K562 (cell line): ENCODE measurements at regions not wholly inside any gene's neighbourhood (a gene's known extent, or its start where the extent isn't known, plus 50 kb on each side); places are given as distances from the start of the nearest gene placed in this dataset.

Source experiments
- ATAC-seq: fragments of 200-7000 bp; cut with Tn5 transposase; 3 replicates; pipeline ENCODE4 v1.9.1; 2020; ENCODE audit warnings: moderate library complexity
- BruUV-seq: library from RNA; stranded (reverse); fragments of 400-500 nt; replicated peaks from 2 replicates; lab custom pipeline; 2021; lab: Mats Ljungman, UMichigan
- CTCF ChIA-PET: fragments of 300-600 bp; formaldehyde crosslinking; extraction: SDS; loops from one replicate; lab custom pipeline; 2021; ENCODE audit warnings: low intra/inter-chr PET ratio; lab: Yijun Ruan, JAX
- POLR2A ChIA-PET: fragments of 300-600, 350-650 bp; sonication (Branson Sonifier 250); formaldehyde crosslinking; extraction: SDS; loops from one replicate; lab custom pipeline; 2021; ENCODE audit warnings: antibody characterized with exemption, inconsistent platforms; lab: Yijun Ruan, JAX
- DNase-seq, 4 experiments: peaks; one replicate each; pipeline versions ENCODE4 v3.0.0 to v3.0.0-alpha.2; 2011 to 2018; ENCODE audit warnings: low spot score in 3 of 4, mixed read lengths in 3 of 4; ENCODE audit errors: extremely low read depth in 1 of 4
- FAIRE-seq: peaks from 2 replicates; lab custom pipeline; 2011; peaks lifted over from hg19 to GRCh38; lab: Jason Lieb, UNC
- H2AFZ ChIP-seq: 2 replicates; pipeline ENCODE4 v1.6.0; 2011; ENCODE audit warnings: low read depth, low read length, control low read depth, inconsistent platforms
- H3K27ac ChIP-seq: fragments of 200-600 bp; 3 replicates; pipeline ENCODE4 v1.8.0; 2011; ENCODE audit warnings: low read depth, mild to moderate bottlenecking, control low read depth, inconsistent platforms, low read length, moderate library complexity, mixed read lengths; ENCODE audit errors: extremely low read depth
- H3K27me3 ChIP-seq, 2 experiments: fragments of 300-600 bp in 1 of 2; 2 replicates in 1 of 2; 3 replicates in 1 of 2; pipeline versions ENCODE4 v1.6.0 to v1.8.0; 2011; ENCODE audit warnings: inconsistent platforms in 2 of 2, low read length in 2 of 2, mild to moderate bottlenecking in 1 of 2, mixed read lengths in 1 of 2, moderate library complexity in 1 of 2; ENCODE audit not compliant: control insufficient read depth in 2 of 2, insufficient read depth in 2 of 2
- H3K36me3 ChIP-seq: fragments of 300-600 bp; 3 replicates; pipeline ENCODE4 v1.8.0; 2011; ENCODE audit warnings: mild to moderate bottlenecking, low read length, inconsistent platforms; ENCODE audit not compliant: control insufficient read depth, insufficient read depth
- H3K4me1 ChIP-seq, 2 experiments: fragments of 200-600 bp in 1 of 2; replicated peaks in 1 of 2; 2 replicates in 1 of 2; 3 replicates in 1 of 2; pipeline versions ENCODE4 v1.5.1 to v1.8.0; 2011; ENCODE audit warnings: inconsistent platforms in 2 of 2, low read length in 2 of 2, mild to moderate bottlenecking in 1 of 2, mixed read lengths in 1 of 2, moderate library complexity in 1 of 2; ENCODE audit not compliant: control insufficient read depth in 2 of 2, insufficient read depth in 2 of 2
- H3K4me2 ChIP-seq: 2 replicates; pipeline ENCODE4 v1.6.1; 2011; ENCODE audit warnings: low read length, control low read depth, inconsistent platforms, mixed read lengths; ENCODE audit not compliant: insufficient read depth
- H3K4me3 ChIP-seq: fragments of 200-600 bp; sonication (generic), shearing (Covaris generic); 2 replicates; pipeline ENCODE4 v1.5.1; 2016; ENCODE audit warnings: control low read depth, inconsistent platforms
- H3K79me2 ChIP-seq: fragments of 200-600 bp; 3 replicates; pipeline ENCODE4 v1.8.0; 2011; ENCODE audit warnings: low read length, inconsistent platforms; ENCODE audit not compliant: control insufficient read depth, insufficient read depth
- H3K9ac ChIP-seq, 2 experiments: 2 replicates each; pipeline versions ENCODE4 v1.6.0 to v1.6.1; 2011; ENCODE audit warnings: low read depth in 2 of 2, low read length in 2 of 2, control low read depth in 1 of 2, inconsistent platforms in 1 of 2, mild to moderate bottlenecking in 1 of 2, mixed read lengths in 1 of 2; ENCODE audit not compliant: insufficient read depth in 1 of 2
- H3K9me1 ChIP-seq: one replicate; pipeline ENCODE4 v1.6.0; 2011; ENCODE audit warnings: inconsistent platforms, mild to moderate bottlenecking, low read length, moderate library complexity; ENCODE audit not compliant: control insufficient read depth, insufficient read depth
- H3K9me3 ChIP-seq: replicated peaks from 2 replicates; pipeline ENCODE4 v1.5.1; 2011; ENCODE audit warnings: low read depth, low read length, inconsistent platforms; ENCODE audit not compliant: control insufficient read depth, insufficient read depth
- H4K20me1 ChIP-seq: replicated peaks from 2 replicates; pipeline ENCODE4 v1.6.1; 2011; ENCODE audit warnings: low read length, inconsistent platforms, mixed read lengths; ENCODE audit not compliant: control insufficient read depth, insufficient read depth
- BCL6 ChIP-seq: fragments of 250-450 bp; sonication (Bioruptor Pico); IDR thresholded peaks from 2 replicates; pipeline ENCODE4 v1.4.0; 2020
- CREB3 ChIP-seq: fragments of 450-650 bp; conservative IDR thresholded peaks from 2 replicates; pipeline ENCODE4 v1.6.1; 2016; ENCODE audit warnings: missing genetic modification characterization, low read depth, mild to moderate bottlenecking, missing compliant biosample characterization, moderate library complexity
- E4F1 ChIP-seq: fragments of 250-450 bp; sonication (Bioruptor Pico); IDR thresholded peaks from 2 replicates; pipeline ENCODE4 v1.5.0; 2021; ENCODE audit warnings: mild to moderate bottlenecking, borderline replicate concordance
- GMEB1 ChIP-seq: fragments of 250-450 bp; sonication (Bioruptor Pico); IDR thresholded peaks from 2 replicates; pipeline ENCODE4 v1.4.0; 2020; ENCODE audit warnings: mild to moderate bottlenecking
- JUND ChIP-seq, 2 experiments: IDR thresholded peaks; 2 replicates in 1 of 2; 3 replicates in 1 of 2; pipeline ENCODE4 v1.6.1; 2011; ENCODE audit warnings: borderline replicate concordance in 2 of 2, low read depth in 2 of 2, low read length in 2 of 2, improper control_type of control experiment in 1 of 2, missing biosample characterization in 1 of 2, missing genetic modification characterization in 1 of 2, missing genetic modification reagents in 1 of 2
- MLLT1 ChIP-seq, 2 experiments: fragments of 450-650 bp; IDR thresholded peaks; 2 replicates each; pipeline ENCODE4 v1.6.1; 2016
- PATZ1 ChIP-seq: fragments of 250-450 bp; sonication (Bioruptor Pico); IDR thresholded peaks from 2 replicates; pipeline ENCODE4 v1.5.0; 2020; ENCODE audit warnings: mild to moderate bottlenecking, borderline replicate concordance
- POLR2B ChIP-seq: fragments of 450-650 bp; IDR thresholded peaks from 2 replicates; pipeline ENCODE4 v1.6.1; 2018; ENCODE audit warnings: low read depth; ENCODE audit not compliant: partially characterized antibody
- RAD21 ChIP-seq, 2 experiments: fragments of 250-450 bp in 1 of 2; fragments of 450-650 bp in 1 of 2; sonication (Bioruptor Pico) in 1 of 2; formaldehyde crosslinking in 1 of 2; IDR thresholded peaks in 1 of 2; conservative IDR thresholded peaks in 1 of 2; 2 replicates each; pipeline versions ENCODE4 v1.4.0 to v1.8.0; 2020 to 2022; ENCODE audit warnings: mild to moderate bottlenecking in 2 of 2, moderate library complexity in 1 of 2
- U2AF2 ChIP-seq: fragments of 200-400 bp; formaldehyde crosslinking; optimal IDR thresholded peaks from 2 replicates; pipeline ENCODE3; 2017; ENCODE audit warnings: low read depth, mild to moderate bottlenecking, low read length
- ZNF778 ChIP-seq: fragments of 450-650 bp; formaldehyde crosslinking; IDR thresholded peaks from 2 replicates; pipeline ENCODE4 v1.4.0; 2020; ENCODE audit warnings: mild to moderate bottlenecking, moderate library complexity
- WGBS: fragments of 100-300 bp; shearing (Covaris generic); methylation state at CpG from one replicate; pipeline ENCODE4 v1.1.6; 2016; ENCODE audit warnings: low coverage, mixed read lengths; ENCODE audit not compliant: insufficient coverage; ENCODE audit errors: missing lambda C conversion rate; 5-methylcytosine and 5-hydroxymethylcytosine counted together
- in situ Hi-C: fragments of 300-500 bp; cut with MboI; formaldehyde crosslinking; loops from 4 replicates; pipeline ENCODE4 v1.15.0; 2018; ENCODE audit warnings: inconsistent platforms, mixed read lengths
- intact Hi-C: fragments of 100-400 bp; cut with micrococcal nuclease; formaldehyde crosslinking; loops from 2 replicates; pipeline ENCODE4 v1.14.2; 2022

- H3K4me3 ChIP-seq, result no peak overlapping the region
- no peaks in the 10 kb centered on the region for H3K27me3 ChIP-seq
- H3K9me3 ChIP-seq, result no peaks in the 10 kb centered on the region
- FAIRE-seq (no peak), ATAC-seq (peak; percentile 71), DNase-seq (peak in 3 of 4 experiments; percentile 10 to 29 (median 23))
- H4K20me1 ChIP-seq, result no peaks in the 10 kb centered on the region
- H3K4me1 ChIP-seq, result peaks cover 0 to 6% of the 10 kb centered on the region in 2 experiments; a peak in 4 of 5 replicates
- ChIA-PET CTCF (interaction anchor here (0.7 kb wide), 1 partner anchor 106 kb away, joined by 3 read pairs; no protein-coding TSS in a partner anchor), POLR2A (interaction anchor here (0.6 to 0.7 kb wide), 2 partner anchors 8 to 84 kb away, joined by 3 to 4 read pairs; no protein-coding TSS in a partner anchor)
- in situ Hi-C loops (no loop called here), intact Hi-C loops (loop anchor here (5.0 kb wide), 2 partner anchors 90 to 105 kb away; no protein-coding TSS in a partner anchor)
- H3K79me2 ChIP-seq, result no peaks in the 10 kb centered on the region
- H3K36me3 ChIP-seq, result no peaks in the 10 kb centered on the region
- BruUV-seq, result no TSS peak
- no peak overlapping the region for H3K27ac ChIP-seq
- no peaks in the 10 kb centered on the region for H3K9me1 ChIP-seq
- no peak overlapping the region for H3K9ac ChIP-seq
- no peak overlapping the region for H3K4me2 ChIP-seq
- H2AFZ ChIP-seq, result no peak overlapping the region
- WGBS, result 5% methylated on average over 2 of the region's 2 CpGs
- TF ChIP-seq ZNF778 (CRISPR knock-in tag), result no peak
- no peak for TF ChIP-seq GMEB1
- no peak for TF ChIP-seq PATZ1 (CRISPR knock-in tag)
- no peak for TF ChIP-seq U2AF2
- no peak for TF ChIP-seq MLLT1 (IDR thresholded peaks at IDR 0.05)
- no peak for TF ChIP-seq BCL6 (CRISPR knock-in tag)
- no peak for TF ChIP-seq CREB3 (tag)
- TF ChIP-seq RAD21 (CRISPR knock-in tag; conservative IDR thresholded peaks at IDR 0.05 in 1 of 2, IDR thresholded peaks at IDR 0.05 in 1 of 2), result peak; percentile 37 to 52; a peak in 3 of 4 replicates
- TF ChIP-seq JUND (IDR thresholded peaks at IDR 0.05; ENCODE audit: borderline replicate concordance, low read depth, low read length), result no peak
- TF ChIP-seq JUND (tag; IDR thresholded peaks at IDR 0.05; ENCODE audit: borderline replicate concordance, low read depth, low read length), result no peak
- TF ChIP-seq POLR2B, result no peak
- no peak for TF ChIP-seq E4F1
Observed at GRCh38 chr2:222797261-222797660, 63.6 kb upstream of the ACSL3 start.
